SK-N-SH treated with all-trans-retinoic acid at 6 μM for 48 hours (cell line): ENCODE measurements at regions not wholly inside any gene's neighbourhood (a gene's known extent, or its start where the extent isn't known, plus 50 kb on each side); places are given as distances from the start of the nearest gene placed in this dataset.

Experiments
- ATAC-seq: fragments of 200-7000 bp; cut with Tn5 transposase; 3 replicates; pipeline ENCODE4 v1.9.1; 2020; ENCODE audit warnings: mild to moderate bottlenecking, moderate library complexity
- ARNTL ChIP-seq: fragments of 450-650 bp; formaldehyde crosslinking; IDR thresholded peaks from 2 replicates; pipeline ENCODE4 v1.5.0; 2020; ENCODE audit warnings: low read depth, mild to moderate bottlenecking, moderate library complexity, borderline replicate concordance
- BACH2 ChIP-seq: fragments of 250-450 bp; sonication (Bioruptor Pico); IDR thresholded peaks from 2 replicates; pipeline ENCODE4 v1.9.0; 2021; ENCODE audit warnings: mild to moderate bottlenecking, borderline replicate concordance
- CREB5 ChIP-seq: fragments of 250-450 bp; sonication (Bioruptor Pico); IDR thresholded peaks from 2 replicates; pipeline ENCODE4 v1.5.1; 2020; ENCODE audit warnings: low read depth, mild to moderate bottlenecking, moderate library complexity
- CSDC2 ChIP-seq: fragments of 250-450 bp; sonication (Bioruptor Pico); IDR thresholded peaks from 2 replicates; pipeline ENCODE4 v1.5.0; 2020; ENCODE audit warnings: mild to moderate bottlenecking, moderate library complexity
- CSRNP3 ChIP-seq: fragments of 250-450 bp; sonication (Bioruptor Pico); IDR thresholded peaks from 2 replicates; pipeline ENCODE4 v1.5.1; 2021; ENCODE audit warnings: mild to moderate bottlenecking, moderate library complexity
- ESRRG ChIP-seq: fragments of 250-450 bp; sonication (Bioruptor Pico); IDR thresholded peaks from 2 replicates; pipeline ENCODE4 v1.6.1; 2021; ENCODE audit warnings: mild to moderate bottlenecking
- GLIS3 ChIP-seq: fragments of 250-450 bp; sonication (Bioruptor Pico); IDR thresholded peaks from 2 replicates; pipeline ENCODE4 v1.5.0; 2020; ENCODE audit warnings: mild to moderate bottlenecking, moderate library complexity
- OSR1 ChIP-seq: fragments of 250-450 bp; sonication (Bioruptor Pico); IDR thresholded peaks from 2 replicates; pipeline ENCODE4 v1.8.0; 2022; ENCODE audit warnings: moderate library complexity, mild to moderate bottlenecking, inconsistent platforms
- PATZ1 ChIP-seq: fragments of 250-450 bp; sonication (Bioruptor Pico); IDR thresholded peaks from 2 replicates; pipeline ENCODE4 v1.8.0; 2020; ENCODE audit warnings: mild to moderate bottlenecking, moderate library complexity, borderline replicate concordance
- POU6F1 ChIP-seq: fragments of 250-450 bp; sonication (Bioruptor Pico); IDR thresholded peaks from 2 replicates; pipeline ENCODE4 v1.8.0; 2021; ENCODE audit warnings: low read depth, mild to moderate bottlenecking, moderate library complexity, borderline replicate concordance
- PPARA ChIP-seq: fragments of 250-450 bp; sonication (Bioruptor Pico); IDR thresholded peaks from 2 replicates; pipeline ENCODE4 v1.5.0; 2020; ENCODE audit warnings: mild to moderate bottlenecking, borderline replicate concordance
- RARB ChIP-seq: fragments of 250-450 bp; sonication (Bioruptor Pico); IDR thresholded peaks from 2 replicates; pipeline ENCODE4 v1.8.0; 2021; ENCODE audit warnings: mild to moderate bottlenecking, moderate library complexity
- SNAI2 ChIP-seq: fragments of 250-450 bp; sonication (Bioruptor Pico); IDR thresholded peaks from 2 replicates; pipeline ENCODE4 v1.5.0; 2020; ENCODE audit warnings: mild to moderate bottlenecking, moderate library complexity
- TCF4 ChIP-seq: fragments of 250-450 bp; sonication (Bioruptor Pico); IDR thresholded peaks from 2 replicates; pipeline ENCODE4 v1.8.0; 2021; ENCODE audit warnings: mild to moderate bottlenecking, moderate library complexity, borderline replicate concordance
- TOX ChIP-seq: fragments of 250-450 bp; sonication (Bioruptor Pico); IDR thresholded peaks from 2 replicates; pipeline ENCODE4 v1.8.0; 2021; ENCODE audit warnings: mild to moderate bottlenecking, moderate library complexity, borderline replicate concordance
- TSHZ2 ChIP-seq: fragments of 250-450 bp; sonication (Bioruptor Pico); IDR thresholded peaks from 2 replicates; pipeline ENCODE4 v1.5.0; 2020; ENCODE audit warnings: mild to moderate bottlenecking, moderate library complexity
- ZC3H10 ChIP-seq: fragments of 250-450 bp; sonication (Bioruptor Pico); IDR thresholded peaks from 2 replicates; pipeline ENCODE4 v1.5.1; 2021; ENCODE audit warnings: mild to moderate bottlenecking, moderate library complexity
- ZFP3 ChIP-seq: fragments of 250-450 bp; sonication (Bioruptor Pico); IDR thresholded peaks from 2 replicates; pipeline ENCODE4 v1.5.0; 2020; ENCODE audit warnings: mild to moderate bottlenecking, moderate library complexity
- ZNF565 ChIP-seq: fragments of 450-650 bp; formaldehyde crosslinking; conservative IDR thresholded peaks from 2 replicates; pipeline ENCODE4 v1.5.0; 2020; ENCODE audit warnings: low read depth, mild to moderate bottlenecking, moderate library complexity
- ZNF70 ChIP-seq: fragments of 450-650 bp; formaldehyde crosslinking; IDR thresholded peaks from 2 replicates; pipeline ENCODE4 v1.5.0; 2020; ENCODE audit warnings: mild to moderate bottlenecking, moderate library complexity
- ZNF8 ChIP-seq: fragments of 450-650 bp; formaldehyde crosslinking; IDR thresholded peaks from 2 replicates; pipeline ENCODE4 v1.5.0; 2020; ENCODE audit warnings: mild to moderate bottlenecking, moderate library complexity

GRCh38 chr14:98189062-98189461 lies 1082.9 kb downstream of the BCL11B start:
- TF ChIP-seq RARB (CRISPR knock-in tag): no peak
- no peak for TF ChIP-seq TOX (CRISPR knock-in tag)
- no peak for TF ChIP-seq ZNF8 (CRISPR knock-in tag)
- TF ChIP-seq ZNF70 (CRISPR knock-in tag): no peak
- TF ChIP-seq BACH2 (CRISPR knock-in tag): no peak
- no peak for TF ChIP-seq CSDC2 (CRISPR knock-in tag)
- TF ChIP-seq TSHZ2 (CRISPR knock-in tag): no peak
- no peak for TF ChIP-seq TCF4 (CRISPR knock-in tag)
- no peak for TF ChIP-seq ESRRG
- TF ChIP-seq ARNTL (CRISPR knock-in tag): no peak
- TF ChIP-seq ZFP3: no peak
- TF ChIP-seq POU6F1: no peak
- no peak for TF ChIP-seq PPARA (CRISPR knock-in tag)
- no peak for TF ChIP-seq ZC3H10 (CRISPR knock-in tag)
- no peak for TF ChIP-seq CREB5 (CRISPR knock-in tag)
- no peak for ATAC-seq

GRCh38 chr14:98189511-98189910 lies 1082.5 kb downstream of the BCL11B start:
- no peak for ATAC-seq
- TF ChIP-seq CREB5 (CRISPR knock-in tag) (no peak), TOX (CRISPR knock-in tag) (no peak), POU6F1 (no peak), CSRNP3 (CRISPR knock-in tag) (no peak), BACH2 (CRISPR knock-in tag) (no peak), ZNF565 (no peak), TCF4 (CRISPR knock-in tag) (no peak), ZNF70 (CRISPR knock-in tag) (no peak), OSR1 (no peak), ARNTL (CRISPR knock-in tag) (no peak)

- ATAC-seq: no peak
- no peak for TF ChIP-seq CREB5 (CRISPR knock-in tag)
- TF ChIP-seq ZFP3: no peak
- no peak for TF ChIP-seq PPARA (CRISPR knock-in tag)
- TF ChIP-seq ZC3H10 (CRISPR knock-in tag): no peak
- TF ChIP-seq BACH2 (CRISPR knock-in tag): no peak
- TF ChIP-seq CSDC2 (CRISPR knock-in tag): no peak
- no peak for TF ChIP-seq TCF4 (CRISPR knock-in tag)
- no peak for TF ChIP-seq TOX (CRISPR knock-in tag)
- TF ChIP-seq GLIS3 (CRISPR knock-in tag): no peak
- TF ChIP-seq CSRNP3 (CRISPR knock-in tag): no peak
- TF ChIP-seq SNAI2 (CRISPR knock-in tag): no peak
- no peak for TF ChIP-seq PATZ1 (CRISPR knock-in tag)
- TF ChIP-seq ZNF70 (CRISPR knock-in tag): no peak
- TF ChIP-seq ZNF565: no peak
These were observed 1082.1 kb downstream of the BCL11B start for GRCh38 chr14:98189944-98190343.
